Parathyroid adenoma (tissue), 2 donors: ENCODE measurements at regions not wholly inside any gene's neighbourhood (a gene's known extent, or its start where the extent isn't known, plus 50 kb on each side); places are given as distances from the start of the nearest gene placed in this dataset.

Experiments
- H2AFZ ChIP-seq: fragments of 300-600 bp; sonication (generic); one replicate; pipeline ENCODE4 v1.7.0; 2017; ENCODE audit warnings: antibody characterized with exemption, mild to moderate bottlenecking
- H3K27ac ChIP-seq: fragments of 300-600 bp; sonication (generic); one replicate; pipeline ENCODE4 v1.7.0; 2017
- H3K27me3 ChIP-seq: fragments of 300-600 bp; sonication (generic); one replicate; pipeline ENCODE4 v1.7.0; 2017; ENCODE audit warnings: low read length; ENCODE audit not compliant: control insufficient read depth, insufficient read depth
- H3K36me3 ChIP-seq: fragments of 300-600 bp; sonication (generic); one replicate; pipeline ENCODE4 v1.7.0; 2017; ENCODE audit warnings: low read length; ENCODE audit not compliant: control insufficient read depth, insufficient read depth
- H3K4me1 ChIP-seq: fragments of 300-600 bp; sonication (generic); one replicate; pipeline ENCODE4 v1.7.0; 2017; ENCODE audit warnings: control low read depth
- H3K4me2 ChIP-seq: fragments of 300-600 bp; sonication (generic); one replicate; pipeline ENCODE4 v1.7.0; 2017; ENCODE audit warnings: low read length
- H3K4me3 ChIP-seq: fragments of 300-600 bp; sonication (generic); one replicate; pipeline ENCODE4 v1.7.0; 2017; ENCODE audit warnings: low read depth, low read length
- H3K79me2 ChIP-seq: fragments of 300-600 bp; sonication (generic); one replicate; pipeline ENCODE4 v1.7.0; 2017; ENCODE audit warnings: control low read depth
- H3K9ac ChIP-seq: fragments of 300-600 bp; sonication (generic); one replicate; pipeline ENCODE4 v1.7.0; 2017; ENCODE audit warnings: mild to moderate bottlenecking
- H3K9me3 ChIP-seq: fragments of 300-600 bp; sonication (generic); one replicate; pipeline ENCODE4 v1.7.0; 2017; ENCODE audit warnings: low read length; ENCODE audit not compliant: control insufficient read depth
- TF ChIP-seq, protein P1 (sequence below): fragments of 300-600 bp; sonication (generic); IDR thresholded peaks from one replicate; pipeline ENCODE4 v1.7.0; 2017; ENCODE audit warnings: antibody characterized with exemption, mild to moderate bottlenecking
- donor health status: primary hyperparathyroidism.

GRCh38 chr1:65068202-65069010 lies 79.6 kb upstream of the AK4 start:
- Histone ChIP-seq H3K27me3 (no peaks in the 10 kb centered on the region), H2AFZ (peak overlapping the region; percentile 89), H3K4me1 (peaks cover 6% of the 10 kb centered on the region), H3K27ac (peak overlapping the region; percentile 93), H3K9ac (peak overlapping the region; percentile 76), H3K4me2 (peak overlapping the region; percentile 61), H3K9me3 (no peaks in the 10 kb centered on the region), H3K36me3 (no peaks in the 10 kb centered on the region), H3K4me3 (peak overlapping the region; percentile 56), H3K79me2 (no peaks in the 10 kb centered on the region)
- TF ChIP-seq, protein P1, sequence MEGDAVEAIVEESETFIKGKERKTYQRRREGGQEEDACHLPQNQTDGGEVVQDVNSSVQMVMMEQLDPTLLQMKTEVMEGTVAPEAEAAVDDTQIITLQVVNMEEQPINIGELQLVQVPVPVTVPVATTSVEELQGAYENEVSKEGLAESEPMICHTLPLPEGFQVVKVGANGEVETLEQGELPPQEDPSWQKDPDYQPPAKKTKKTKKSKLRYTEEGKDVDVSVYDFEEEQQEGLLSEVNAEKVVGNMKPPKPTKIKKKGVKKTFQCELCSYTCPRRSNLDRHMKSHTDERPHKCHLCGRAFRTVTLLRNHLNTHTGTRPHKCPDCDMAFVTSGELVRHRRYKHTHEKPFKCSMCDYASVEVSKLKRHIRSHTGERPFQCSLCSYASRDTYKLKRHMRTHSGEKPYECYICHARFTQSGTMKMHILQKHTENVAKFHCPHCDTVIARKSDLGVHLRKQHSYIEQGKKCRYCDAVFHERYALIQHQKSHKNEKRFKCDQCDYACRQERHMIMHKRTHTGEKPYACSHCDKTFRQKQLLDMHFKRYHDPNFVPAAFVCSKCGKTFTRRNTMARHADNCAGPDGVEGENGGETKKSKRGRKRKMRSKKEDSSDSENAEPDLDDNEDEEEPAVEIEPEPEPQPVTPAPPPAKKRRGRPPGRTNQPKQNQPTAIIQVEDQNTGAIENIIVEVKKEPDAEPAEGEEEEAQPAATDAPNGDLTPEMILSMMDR: no peak

- H3K27me3 ChIP-seq: no peaks in the 10 kb centered on the region
- no peak overlapping the region for H3K9ac ChIP-seq
- no peaks in the 10 kb centered on the region for H3K9me3 ChIP-seq
- no peaks in the 10 kb centered on the region for H3K79me2 ChIP-seq
- H3K4me2 ChIP-seq: peak overlapping the region; percentile 61
- H3K4me1 ChIP-seq: peaks cover 9% of the 10 kb centered on the region
- TF ChIP-seq, protein P1: no peak
- H3K27ac ChIP-seq: peak overlapping the region; percentile 93
- H3K36me3 ChIP-seq: no peaks in the 10 kb centered on the region
- H3K4me3 ChIP-seq: peak overlapping the region; percentile 56
- peak overlapping the region; percentile 89 for H2AFZ ChIP-seq
Measured at GRCh38 chr1:65069011-65069565, 78.9 kb upstream of the AK4 start.

DNA sequence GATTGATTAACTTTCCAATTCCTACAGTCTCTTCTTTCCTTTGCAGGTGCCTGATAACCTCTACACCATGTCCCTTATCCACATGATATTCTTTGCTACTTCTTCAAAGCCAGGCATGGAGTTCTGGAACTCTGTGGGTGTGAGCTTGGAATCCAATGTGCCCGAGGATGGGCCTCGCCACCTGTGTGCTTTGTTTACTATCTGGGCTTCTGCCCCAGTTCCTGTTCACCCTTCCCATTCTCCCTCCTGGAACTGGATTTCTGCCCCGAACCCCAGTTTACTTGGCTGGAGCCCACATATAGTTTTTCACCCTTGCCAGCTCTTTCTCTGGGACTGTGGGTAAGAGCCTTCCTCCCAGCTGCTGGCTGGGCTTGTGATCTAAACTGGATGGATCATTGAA lies 75.2 kb upstream of the AK4 start:
- Histone ChIP-seq H3K27ac (no peak overlapping the region), H3K9me3 (no peaks in the 10 kb centered on the region), H3K27me3 (no peaks in the 10 kb centered on the region), H3K9ac (no peak overlapping the region), H2AFZ (peak overlapping the region; percentile 22), H3K4me3 (no peak overlapping the region), H3K4me2 (no peak overlapping the region), H3K79me2 (no peaks in the 10 kb centered on the region), H3K36me3 (no peaks in the 10 kb centered on the region), H3K4me1 (peaks cover 7% of the 10 kb centered on the region)
- TF ChIP-seq, protein P1: no peak

GRCh38 chr1:65075123-65075976 lies 72.7 kb upstream of the AK4 start:
- H3K4me3 ChIP-seq: no peak overlapping the region
- TF ChIP-seq, protein P1: peak; percentile 67
- no peak overlapping the region for H3K4me2 ChIP-seq
- peaks cover 3% of the 10 kb centered on the region for H3K4me1 ChIP-seq
- no peak overlapping the region for H3K9ac ChIP-seq
- no peak overlapping the region for H3K27ac ChIP-seq
- no peaks in the 10 kb centered on the region for H3K36me3 ChIP-seq
- no peaks in the 10 kb centered on the region for H3K79me2 ChIP-seq
- H3K9me3 ChIP-seq: no peaks in the 10 kb centered on the region
- H2AFZ ChIP-seq: peak overlapping the region; percentile 42
- H3K27me3 ChIP-seq: no peaks in the 10 kb centered on the region
